ACHN (cell line): ENCODE measurements at regions not wholly inside any gene's neighbourhood (a gene's known extent, or its start where the extent isn't known, plus 50 kb on each side); places are given as distances from the start of the nearest gene placed in this dataset.

Experiments
- DNase-seq: peaks from one replicate; pipeline ENCODE4 v3.0.0-alpha.2; 2015
- in situ Hi-C: cut with HindIII; loops from 2 replicates; pipeline ENCODE4 v1.10.0; 2017; ENCODE audit warnings: low sequenced_read_pairs, low pct_ligation_motif_present, low pct_unique_long_range_greater_than_20kb

- in situ Hi-C loops: no loop called here
- no peak for DNase-seq
Observed at GRCh38 chr11:33942954-33943353, 51.1 kb upstream of the LMO2 start.

- in situ Hi-C loops: no loop called here
- DNase-seq: no peak
Observed at GRCh38 chr11:33941637-33942160, 49.8 kb upstream of the LMO2 start.
